ENCODE measurements at regions not wholly inside any gene's neighbourhood (a gene's known extent, or its start where the extent isn't known, plus 50 kb on each side); places are given as distances from the start of the nearest gene placed in this dataset.

DNA sequence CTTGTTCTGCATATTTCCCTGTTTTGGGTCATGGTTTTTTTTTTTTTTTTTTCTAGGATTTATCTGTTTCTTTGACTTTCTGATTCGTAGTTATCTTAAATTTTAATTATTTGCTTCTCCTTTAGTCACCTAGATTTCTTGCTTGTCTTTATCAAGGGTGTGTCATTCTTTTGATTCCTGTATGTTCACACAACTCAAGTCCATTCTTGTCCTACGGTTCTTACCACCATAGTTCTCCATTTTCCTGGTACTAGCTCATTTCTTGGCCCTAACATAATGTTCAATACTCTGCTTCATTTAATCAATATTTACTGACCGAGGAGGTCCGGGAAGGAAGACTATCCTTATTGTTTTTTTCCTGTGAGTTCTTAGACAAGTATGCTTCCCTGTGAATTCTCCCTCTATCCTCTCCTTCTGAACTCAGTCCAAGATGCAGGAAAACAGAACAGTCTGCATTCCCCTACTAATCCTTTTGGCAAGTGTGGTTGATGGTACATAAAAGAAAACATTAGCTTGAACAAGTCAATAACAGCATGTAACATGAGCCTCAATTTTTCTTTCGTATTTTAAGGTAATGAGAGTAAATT lies 1346.4 kb upstream of the SEL1L start:
- TF ChIP-seq, protein P1, sequence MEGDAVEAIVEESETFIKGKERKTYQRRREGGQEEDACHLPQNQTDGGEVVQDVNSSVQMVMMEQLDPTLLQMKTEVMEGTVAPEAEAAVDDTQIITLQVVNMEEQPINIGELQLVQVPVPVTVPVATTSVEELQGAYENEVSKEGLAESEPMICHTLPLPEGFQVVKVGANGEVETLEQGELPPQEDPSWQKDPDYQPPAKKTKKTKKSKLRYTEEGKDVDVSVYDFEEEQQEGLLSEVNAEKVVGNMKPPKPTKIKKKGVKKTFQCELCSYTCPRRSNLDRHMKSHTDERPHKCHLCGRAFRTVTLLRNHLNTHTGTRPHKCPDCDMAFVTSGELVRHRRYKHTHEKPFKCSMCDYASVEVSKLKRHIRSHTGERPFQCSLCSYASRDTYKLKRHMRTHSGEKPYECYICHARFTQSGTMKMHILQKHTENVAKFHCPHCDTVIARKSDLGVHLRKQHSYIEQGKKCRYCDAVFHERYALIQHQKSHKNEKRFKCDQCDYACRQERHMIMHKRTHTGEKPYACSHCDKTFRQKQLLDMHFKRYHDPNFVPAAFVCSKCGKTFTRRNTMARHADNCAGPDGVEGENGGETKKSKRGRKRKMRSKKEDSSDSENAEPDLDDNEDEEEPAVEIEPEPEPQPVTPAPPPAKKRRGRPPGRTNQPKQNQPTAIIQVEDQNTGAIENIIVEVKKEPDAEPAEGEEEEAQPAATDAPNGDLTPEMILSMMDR (IDR thresholded peaks at IDR 0.05), result no peak
- TF ChIP-seq, protein P2, sequence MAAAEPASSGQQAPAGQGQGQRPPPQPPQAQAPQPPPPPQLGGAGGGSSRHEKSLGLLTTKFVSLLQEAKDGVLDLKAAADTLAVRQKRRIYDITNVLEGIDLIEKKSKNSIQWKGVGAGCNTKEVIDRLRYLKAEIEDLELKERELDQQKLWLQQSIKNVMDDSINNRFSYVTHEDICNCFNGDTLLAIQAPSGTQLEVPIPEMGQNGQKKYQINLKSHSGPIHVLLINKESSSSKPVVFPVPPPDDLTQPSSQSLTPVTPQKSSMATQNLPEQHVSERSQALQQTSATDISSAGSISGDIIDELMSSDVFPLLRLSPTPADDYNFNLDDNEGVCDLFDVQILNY (CRISPR knock-in tag; IDR thresholded peaks at IDR 0.05), result no peak
- no peak for TF ChIP-seq ATF2 (CRISPR knock-in tag; IDR thresholded peaks at IDR 0.05; ENCODE audit: borderline replicate concordance, low read depth)
- TF ChIP-seq, protein P3, sequence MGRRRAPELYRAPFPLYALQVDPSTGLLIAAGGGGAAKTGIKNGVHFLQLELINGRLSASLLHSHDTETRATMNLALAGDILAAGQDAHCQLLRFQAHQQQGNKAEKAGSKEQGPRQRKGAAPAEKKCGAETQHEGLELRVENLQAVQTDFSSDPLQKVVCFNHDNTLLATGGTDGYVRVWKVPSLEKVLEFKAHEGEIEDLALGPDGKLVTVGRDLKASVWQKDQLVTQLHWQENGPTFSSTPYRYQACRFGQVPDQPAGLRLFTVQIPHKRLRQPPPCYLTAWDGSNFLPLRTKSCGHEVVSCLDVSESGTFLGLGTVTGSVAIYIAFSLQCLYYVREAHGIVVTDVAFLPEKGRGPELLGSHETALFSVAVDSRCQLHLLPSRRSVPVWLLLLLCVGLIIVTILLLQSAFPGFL (CRISPR knock-in tag; IDR thresholded peaks at IDR 0.05; ENCODE audit: borderline replicate concordance), result no peak
- TF ChIP-seq, protein P4, sequence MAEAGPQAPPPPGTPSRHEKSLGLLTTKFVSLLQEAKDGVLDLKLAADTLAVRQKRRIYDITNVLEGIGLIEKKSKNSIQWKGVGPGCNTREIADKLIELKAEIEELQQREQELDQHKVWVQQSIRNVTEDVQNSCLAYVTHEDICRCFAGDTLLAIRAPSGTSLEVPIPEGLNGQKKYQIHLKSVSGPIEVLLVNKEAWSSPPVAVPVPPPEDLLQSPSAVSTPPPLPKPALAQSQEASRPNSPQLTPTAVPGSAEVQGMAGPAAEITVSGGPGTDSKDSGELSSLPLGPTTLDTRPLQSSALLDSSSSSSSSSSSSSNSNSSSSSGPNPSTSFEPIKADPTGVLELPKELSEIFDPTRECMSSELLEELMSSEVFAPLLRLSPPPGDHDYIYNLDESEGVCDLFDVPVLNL (CRISPR knock-in tag; IDR thresholded peaks at IDR 0.05; ENCODE audit: borderline replicate concordance, low read depth), result no peak
- TF ChIP-seq CREM (CRISPR knock-in tag; IDR thresholded peaks at IDR 0.05), result no peak
- TF ChIP-seq FOXK1 (CRISPR knock-in tag; IDR thresholded peaks at IDR 0.05), result no peak
- TF ChIP-seq MYBL2 (CRISPR knock-in tag; IDR thresholded peaks at IDR 0.05), result no peak
- no peak for TF ChIP-seq NR2C2 (CRISPR knock-in tag; IDR thresholded peaks at IDR 0.05)
- no peak for TF ChIP-seq GRHL2 (CRISPR knock-in tag; IDR thresholded peaks at IDR 0.05; ENCODE audit: insufficient replicate concordance, severe bottlenecking)
- TF ChIP-seq ETV6 (CRISPR knock-in tag; IDR thresholded peaks at IDR 0.05), result no peak
- TF ChIP-seq ZNF671 (CRISPR knock-in tag; IDR thresholded peaks at IDR 0.05), result no peak
- TF ChIP-seq NR3C1 (CRISPR knock-in tag; conservative IDR thresholded peaks at IDR 0.05; ENCODE audit: low read depth), result no peak
- no peak for TF ChIP-seq ATF6 (CRISPR knock-in tag; IDR thresholded peaks at IDR 0.05)

All from WTC11 (cell line).